HG03354 (cell line): ENCODE measurements at regions not wholly inside any gene's neighbourhood (a gene's known extent, or its start where the extent isn't known, plus 50 kb on each side); places are given as distances from the start of the nearest gene placed in this dataset.

Experiments used
- ATAC-seq: cut with Tn5 transposase; IDR thresholded peaks from one replicate; pipeline ENCODE4 v1.9.1; 2021; ENCODE audit warnings: mild to moderate bottlenecking; ENCODE audit not compliant: unreplicated experiment, poor library complexity, severe bottlenecking

- no peak for ATAC-seq
These were observed 108.3 kb downstream of the ARL6IP6 start for GRCh38 chr2:152826581-152827279.

- no peak for ATAC-seq
These were observed 107.4 kb downstream of the ARL6IP6 start for GRCh38 chr2:152825834-152826233.

GRCh38 chr2:152823905-152824304 is 105.5 kb downstream of the ARL6IP6 start:
- ATAC-seq, result no peak

- ATAC-seq, result no peak
These were observed 104.3 kb downstream of the ARL6IP6 start for GRCh38 chr2:152822676-152823075.

- ATAC-seq, result no peak
These were observed 101.6 kb downstream of the ARL6IP6 start for GRCh38 chr2:152820048-152820447.

GRCh38 chr2:152815634-152816257 is 97.3 kb downstream of the ARL6IP6 start:
- peak; percentile 58 for ATAC-seq

GRCh38 chr2:152814475-152815030 is 96.1 kb downstream of the ARL6IP6 start:
- no peak for ATAC-seq

GRCh38 chr2:152813351-152813750 is 94.9 kb downstream of the ARL6IP6 start:
- no peak for ATAC-seq
